Activated CD8-positive, alpha-beta T cell treated with anti-CD3 and anti-CD28 coated beads for 36 hours (primary cell): ENCODE measurements at regions not wholly inside any gene's neighbourhood (a gene's known extent, or its start where the extent isn't known, plus 50 kb on each side); places are given as distances from the start of the nearest gene placed in this dataset.

Experiments used
- ATAC-seq: fragments of 200-7000 bp; cut with Tn5 transposase; one replicate; pipeline ENCODE4 v1.10.0; 2021; ENCODE audit warnings: mild to moderate bottlenecking, moderate library complexity
- CTCF ChIA-PET: fragments of 350-600 bp; sonication (Branson Sonifier 250); formaldehyde crosslinking; loops from one replicate; lab custom pipeline; 2021; ENCODE audit warnings: antibody characterized with exemption; lab: Charles Lee
- POLR2A ChIA-PET: fragments of 350-600 bp; sonication (Branson Sonifier 250); formaldehyde crosslinking; loops from one replicate; lab custom pipeline; 2021; ENCODE audit warnings: antibody characterized with exemption; lab: Charles Lee
- DNase-seq: peaks from one replicate; pipeline ENCODE4 v3.0.0-alpha.2; 2020
- H3K27ac Mint-ChIP-seq: one replicate; pipeline ENCODE4 v1.8.0; 2021; ENCODE audit warnings: mild to moderate bottlenecking, mixed read lengths
- H3K27me3 Mint-ChIP-seq: one replicate; pipeline ENCODE4 v1.8.0; 2021; ENCODE audit warnings: mixed read lengths
- H3K36me3 Mint-ChIP-seq: one replicate; pipeline ENCODE4 v1.8.0; 2021; ENCODE audit warnings: low read depth, mixed read lengths
- H3K4me1 Mint-ChIP-seq: one replicate; pipeline ENCODE4 v1.8.0; 2021; ENCODE audit warnings: low read depth, mixed read lengths
- H3K4me3 Mint-ChIP-seq: one replicate; pipeline ENCODE4 v1.8.0; 2021; ENCODE audit warnings: mild to moderate bottlenecking, moderate library complexity, mixed read lengths
- H3K9me3 Mint-ChIP-seq: one replicate; pipeline ENCODE4 v1.8.0; 2021; ENCODE audit warnings: mixed read lengths
- intact Hi-C: fragments of 100-400 bp; cut with micrococcal nuclease; formaldehyde crosslinking; loops from one replicate; pipeline ENCODE4 v1.10.0; 2022
- TF ChIP-seq, protein P1 (sequence below): fragments of 200-600 bp; IDR thresholded peaks from one replicate; pipeline ENCODE4 v1.8.0; 2022; ENCODE audit warnings: antibody characterized with exemption, mild to moderate bottlenecking

DNA sequence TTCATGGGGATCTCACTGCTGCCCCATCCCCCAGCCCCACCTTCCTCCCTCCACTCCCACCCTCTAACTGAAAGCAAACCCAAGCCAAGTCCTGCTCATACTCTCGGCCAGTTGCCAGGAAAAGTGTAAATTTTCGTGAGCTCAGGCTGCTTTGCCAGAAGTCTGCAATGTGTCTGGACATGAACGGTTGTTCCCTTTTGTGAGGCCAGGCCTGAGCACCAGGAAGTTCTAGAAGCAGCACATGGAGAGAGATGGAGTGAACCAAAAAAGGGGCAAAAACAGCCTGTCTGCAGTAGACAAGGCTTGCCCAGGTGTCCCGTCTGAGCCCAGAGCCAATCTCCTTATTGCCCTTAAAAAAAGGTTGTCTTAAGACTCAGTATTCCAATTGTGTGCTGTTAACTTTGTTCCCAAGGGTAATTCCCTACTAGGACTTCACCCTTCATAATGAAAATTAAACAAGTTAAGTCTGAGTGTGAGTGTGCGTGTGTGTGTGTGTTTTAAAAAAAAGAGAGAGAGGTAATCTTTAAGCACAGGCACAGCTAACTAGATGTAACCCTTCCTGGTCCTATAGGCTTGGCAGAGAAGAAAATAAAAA, 247.1 kb downstream of the BCL11A start:
- intact Hi-C loops, result no loop called here
- Mint-ChIP-seq H3K4me1 (no peaks in the 10 kb centered on the region), H3K27ac (no peak overlapping the region), H3K9me3 (no peaks in the 10 kb centered on the region), H3K4me3 (no peak overlapping the region), H3K27me3 (peaks cover 2% of the 10 kb centered on the region), H3K36me3 (no peaks in the 10 kb centered on the region)
- ATAC-seq, result no peak
- TF ChIP-seq, protein P1, sequence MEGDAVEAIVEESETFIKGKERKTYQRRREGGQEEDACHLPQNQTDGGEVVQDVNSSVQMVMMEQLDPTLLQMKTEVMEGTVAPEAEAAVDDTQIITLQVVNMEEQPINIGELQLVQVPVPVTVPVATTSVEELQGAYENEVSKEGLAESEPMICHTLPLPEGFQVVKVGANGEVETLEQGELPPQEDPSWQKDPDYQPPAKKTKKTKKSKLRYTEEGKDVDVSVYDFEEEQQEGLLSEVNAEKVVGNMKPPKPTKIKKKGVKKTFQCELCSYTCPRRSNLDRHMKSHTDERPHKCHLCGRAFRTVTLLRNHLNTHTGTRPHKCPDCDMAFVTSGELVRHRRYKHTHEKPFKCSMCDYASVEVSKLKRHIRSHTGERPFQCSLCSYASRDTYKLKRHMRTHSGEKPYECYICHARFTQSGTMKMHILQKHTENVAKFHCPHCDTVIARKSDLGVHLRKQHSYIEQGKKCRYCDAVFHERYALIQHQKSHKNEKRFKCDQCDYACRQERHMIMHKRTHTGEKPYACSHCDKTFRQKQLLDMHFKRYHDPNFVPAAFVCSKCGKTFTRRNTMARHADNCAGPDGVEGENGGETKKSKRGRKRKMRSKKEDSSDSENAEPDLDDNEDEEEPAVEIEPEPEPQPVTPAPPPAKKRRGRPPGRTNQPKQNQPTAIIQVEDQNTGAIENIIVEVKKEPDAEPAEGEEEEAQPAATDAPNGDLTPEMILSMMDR, result no peak
- POLR2A ChIA-PET, result no interaction called here
- DNase-seq, result no peak
- CTCF ChIA-PET, result no interaction called here

DNA sequence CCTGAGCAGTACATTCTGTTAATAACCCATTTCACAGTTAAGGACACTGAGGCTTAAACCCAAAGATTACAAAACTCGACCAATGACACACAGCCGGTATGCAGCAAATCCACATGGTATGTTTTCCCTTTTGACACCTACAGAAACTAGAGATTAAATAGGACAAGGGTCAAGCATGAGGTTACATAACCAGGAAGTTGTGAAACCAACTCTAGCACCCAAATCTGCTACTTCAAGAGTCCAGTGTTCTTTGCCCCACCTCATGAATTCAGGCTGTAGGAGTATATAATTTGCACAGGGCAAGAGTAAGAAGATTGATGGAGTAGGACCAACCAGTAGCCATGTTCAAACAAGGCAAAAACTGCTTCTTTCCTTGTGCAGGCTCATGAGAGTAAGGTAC, 249.8 kb downstream of the BCL11A start:
- H3K4me1 Mint-ChIP-seq, result no peaks in the 10 kb centered on the region
- no peak overlapping the region for H3K27ac Mint-ChIP-seq
- no peaks in the 10 kb centered on the region for H3K9me3 Mint-ChIP-seq
- TF ChIP-seq, protein P1, result no peak
- ChIA-PET CTCF (interaction anchor here (1.2 kb wide), 1 partner anchor 246 kb away, joined by 3 read pairs; no protein-coding TSS in a partner anchor), POLR2A (no interaction called here)
- no peaks in the 10 kb centered on the region for H3K36me3 Mint-ChIP-seq
- ATAC-seq (no peak), DNase-seq (no peak)
- intact Hi-C loops, result no loop called here
- peaks cover 2% of the 10 kb centered on the region for H3K27me3 Mint-ChIP-seq
- H3K4me3 Mint-ChIP-seq, result no peak overlapping the region

DNA sequence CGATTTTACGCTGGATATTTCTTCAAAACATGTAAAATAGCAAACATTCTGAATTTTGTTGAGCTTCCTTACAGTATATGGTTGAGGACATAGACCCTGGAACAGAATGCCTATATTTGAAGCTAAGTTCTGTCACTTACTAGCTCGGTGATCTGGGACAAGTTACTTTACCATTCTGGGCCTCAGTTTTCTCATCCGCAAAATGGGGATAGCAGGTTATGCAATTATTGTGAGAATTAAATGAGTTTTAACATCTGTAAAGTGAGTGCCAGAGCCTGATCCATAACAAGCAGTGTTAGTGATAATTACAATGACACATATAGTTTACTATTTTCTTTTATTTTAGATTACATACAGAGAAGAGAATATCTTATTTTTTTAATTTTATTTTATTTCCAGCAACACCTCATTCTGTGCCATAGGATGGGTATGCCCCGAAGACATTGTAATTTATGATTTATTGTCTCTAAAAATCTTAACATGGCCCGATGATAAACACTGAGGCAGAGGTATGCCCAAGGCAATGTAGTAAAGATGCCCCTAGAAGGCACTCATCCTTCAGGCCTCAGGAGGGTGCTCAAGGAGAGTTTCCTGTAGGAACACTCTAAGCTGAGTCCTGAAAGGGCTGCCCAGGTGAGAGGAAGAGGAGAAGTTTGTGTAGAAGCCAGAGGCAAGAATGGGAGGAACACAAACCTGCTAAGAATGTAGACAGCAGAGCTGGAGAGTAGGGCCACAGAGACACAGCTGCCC, 250.9 kb downstream of the BCL11A start:
- Mint-ChIP-seq H3K27me3 (no peaks in the 10 kb centered on the region), H3K36me3 (no peaks in the 10 kb centered on the region), H3K9me3 (no peaks in the 10 kb centered on the region), H3K4me1 (no peaks in the 10 kb centered on the region), H3K27ac (no peak overlapping the region), H3K4me3 (no peak overlapping the region)
- POLR2A ChIA-PET, result no interaction called here
- TF ChIP-seq, protein P1, result no peak
- ATAC-seq (no peak), DNase-seq (no peak)
- intact Hi-C loops, result no loop called here
- CTCF ChIA-PET, result interaction anchor here (1.2 kb wide), 1 partner anchor 247 kb away, joined by 3 read pairs; no protein-coding TSS in a partner anchor

DNA sequence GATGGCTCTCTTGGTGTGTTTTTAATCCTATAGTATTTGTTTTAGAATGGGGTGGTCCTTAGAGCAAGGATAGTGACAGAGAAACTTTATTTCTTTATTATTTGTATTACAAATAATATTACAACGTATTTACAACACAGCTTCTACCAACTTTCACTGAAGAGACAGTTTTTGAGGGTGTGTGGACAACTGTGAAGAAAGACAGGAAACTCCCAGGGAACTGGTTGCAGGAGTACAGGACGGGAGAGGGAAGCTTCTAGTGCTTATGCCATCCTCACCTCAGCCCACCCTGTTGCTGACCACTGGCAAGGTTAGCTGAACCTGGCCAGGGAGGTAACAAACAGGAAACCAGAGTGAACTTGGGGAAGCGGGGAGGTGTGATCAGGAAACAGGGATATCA, 251.7 kb downstream of the BCL11A start:
- H3K27me3 Mint-ChIP-seq, result no peaks in the 10 kb centered on the region
- CTCF ChIA-PET, result no interaction called here
- DNase-seq (no peak), ATAC-seq (no peak)
- no peaks in the 10 kb centered on the region for H3K36me3 Mint-ChIP-seq
- no peak overlapping the region for H3K4me3 Mint-ChIP-seq
- H3K27ac Mint-ChIP-seq, result no peak overlapping the region
- POLR2A ChIA-PET, result no interaction called here
- TF ChIP-seq, protein P1, result no peak
- intact Hi-C loops, result no loop called here
- H3K9me3 Mint-ChIP-seq, result no peaks in the 10 kb centered on the region
- no peaks in the 10 kb centered on the region for H3K4me1 Mint-ChIP-seq

DNA sequence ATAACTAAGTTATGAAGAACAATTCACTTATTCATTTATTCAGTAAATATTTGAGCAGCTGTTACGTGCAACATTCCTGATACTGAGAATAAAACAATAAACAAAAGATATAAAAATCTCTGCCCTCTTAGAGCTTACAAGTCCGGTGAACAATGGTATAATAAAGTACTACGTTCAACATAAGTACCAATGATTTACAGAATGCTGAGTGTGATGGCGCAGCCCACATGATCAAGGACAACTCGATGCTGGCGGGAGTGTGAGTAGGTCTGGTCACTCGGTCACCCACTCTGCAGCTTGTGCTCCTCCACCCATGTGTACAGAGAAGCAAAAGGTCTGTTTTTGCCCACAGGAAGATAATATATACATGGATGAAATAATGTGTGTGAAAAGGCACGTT, 254.3 kb downstream of the BCL11A start:
- H3K9me3 Mint-ChIP-seq, result no peaks in the 10 kb centered on the region
- H3K4me3 Mint-ChIP-seq, result no peak overlapping the region
- TF ChIP-seq, protein P1, result no peak
- ATAC-seq (no peak), DNase-seq (no peak)
- no peaks in the 10 kb centered on the region for H3K36me3 Mint-ChIP-seq
- H3K27ac Mint-ChIP-seq, result no peak overlapping the region
- POLR2A ChIA-PET, result no interaction called here
- intact Hi-C loops, result no loop called here
- no peaks in the 10 kb centered on the region for H3K27me3 Mint-ChIP-seq
- CTCF ChIA-PET, result no interaction called here
- no peaks in the 10 kb centered on the region for H3K4me1 Mint-ChIP-seq
